ENCODE measurements at regions not wholly inside any gene's neighbourhood (a gene's known extent, or its start where the extent isn't known, plus 50 kb on each side); places are given as distances from the start of the nearest gene placed in this dataset.

- TF ChIP-seq USF2 (IDR thresholded peaks at IDR 0.05; ENCODE audit: low read depth, low read length) (no peak), RFX5 (IDR thresholded peaks at IDR 0.05; ENCODE audit: low read depth, low read length) (no peak), FOS (IDR thresholded peaks at IDR 0.05; ENCODE audit: low read depth, low read length) (no peak), SMC3 (IDR thresholded peaks at IDR 0.05; ENCODE audit: low read depth, low read length) (no peak), CTCF (conservative IDR thresholded peaks at IDR 0.05; ENCODE audit: low read depth, low read length) (no peak)
- Histone ChIP-seq H2BK15ac (ENCODE audit: low read depth, low read length) (no peak overlapping the region), H3K9ac (ENCODE audit: low read depth, low read length) (no peak overlapping the region), H3K9me1 (ENCODE audit: insufficient read depth, low read length) (no peaks in the 10 kb centered on the region), H3K4ac (ENCODE audit: low read depth, low read length) (no peak overlapping the region), H3K27ac (ENCODE audit: insufficient read depth, low read length) (no peak overlapping the region), H4K91ac (ENCODE audit: insufficient read depth, low read depth, low read length) (no peak overlapping the region), H2BK5ac (ENCODE audit: low read depth, low read length, poor library complexity, severe bottlenecking) (no peak overlapping the region), H3K23ac (ENCODE audit: low read depth, low read length) (no peak overlapping the region), H3K4me1 (ENCODE audit: control insufficient read depth, insufficient read depth, low read length) (no peaks in the 10 kb centered on the region), H3K27me3 (ENCODE audit: control insufficient read depth, insufficient read depth, low read length) (no peaks in the 10 kb centered on the region), H3K79me1 (ENCODE audit: low read depth in 1 of 2, low read length in 2 of 2) (no peaks in the 10 kb centered on the region), H3K36me3 (ENCODE audit: control insufficient read depth, insufficient read depth, low read length) (no peaks in the 10 kb centered on the region), H4K8ac (ENCODE audit: low read depth in 2 of 2, low read length in 2 of 2) (no peak overlapping the region), H4K5ac (ENCODE audit: low read depth, low read length) (no peak overlapping the region), H3K14ac (replicated peaks; ENCODE audit: low read depth, low read length) (no peak overlapping the region), H3K4me2 (ENCODE audit: low read depth, low read length) (no peak overlapping the region), H4K20me1 (ENCODE audit: insufficient read depth, low read length) (no peaks in the 10 kb centered on the region), H3K9me3 (ENCODE audit: control insufficient read depth, insufficient read depth, low read length) (peaks cover 6% of the 10 kb centered on the region; the same call in 1 of the 2 replicates), H2AFZ (replicated peaks; ENCODE audit: low read length, poor library complexity) (no peak overlapping the region), H2BK120ac (ENCODE audit: low read depth, low read length) (no peak overlapping the region), H3K18ac (ENCODE audit: low read depth, low read length) (no peak overlapping the region), H3K4me3 (ENCODE audit: insufficient read depth, low read depth, low read length) (no peak overlapping the region), H3K56ac (ENCODE audit: extremely low read depth, insufficient read depth, low read length) (no peak overlapping the region), H2AK9ac (replicated peaks; ENCODE audit: low read depth, low read length, poor library complexity) (no peak overlapping the region), H2AK5ac (ENCODE audit: low read depth, low read length) (no peak overlapping the region), H2BK20ac (ENCODE audit: low read depth, low read length) (no peak overlapping the region)
- intact Hi-C loops (cut with micrococcal nuclease) (no loop called here), in situ Hi-C loops (cut with MboI; ENCODE audit: low sequenced_read_pairs) (no loop called here), dilution Hi-C loops (cut with HindIII; ENCODE audit: low sequenced_read_pairs, unreplicated experiment) (no loop called here)
- no peak for DNase-seq
- ATAC-seq (ENCODE audit: low read depth): no peak
- no TSS peak for BruUV-seq (replicated peaks)
- CTCF ChIA-PET: no interaction called here
- POLR2A ChIA-PET (ENCODE audit: unreplicated experiment): no interaction called here
- WGBS, 2 experiments (ENCODE audit: extremely low coverage in 2 of 2, insufficient read length in 1 of 2): 33% methylated on average over 1 of the region's 3 CpGs; no CpG with 5 or more reads in 1 of the 2 experiments
Observed at GRCh38 chr16:76059186-76059585, 218.0 kb upstream of the CNTNAP4 start.

All from IMR-90 (cell line).